ENCODE measurements at regions not wholly inside any gene's neighbourhood (a gene's known extent, or its start where the extent isn't known, plus 50 kb on each side); places are given as distances from the start of the nearest gene placed in this dataset.
A peak's percentile ranks its signal among the peaks of the same experiment; 100 is the strongest.
"Not testable (repeated sequence)": the region's sequence is repeated elsewhere in the genome, so short reads cannot be mapped to it uniquely, and the experiment has no call there.

- Histone ChIP-seq H3K4me3 (ENCODE audit: low read depth, low read length, poor library complexity, severe bottlenecking) (no peak overlapping the region), H3K9me3 (ENCODE audit: low read depth, low read length, poor library complexity, severe bottlenecking) (no peaks in the 10 kb centered on the region), H3K27ac (ENCODE audit: low read depth, low read length, poor library complexity, severe bottlenecking) (no peak overlapping the region), H3K4me1 (ENCODE audit: insufficient read depth, low read length, poor library complexity, severe bottlenecking) (no peaks in the 10 kb centered on the region), H3K36me3 (ENCODE audit: insufficient read depth, low read length, poor library complexity, severe bottlenecking) (no peaks in the 10 kb centered on the region), H3K27me3 (replicated peaks; ENCODE audit: insufficient read depth, low read depth, low read length, poor library complexity) (no peaks in the 10 kb centered on the region)
- no TSS peak for BruUV-seq (replicated peaks)
- peak; percentile 26 for DNase-seq (ENCODE audit: low spot score)
- ChIA-PET POLR2A (ENCODE audit: low non-redundant PET) (no interaction called here), CTCF (no interaction called here)
- TF ChIP-seq EZH2 (IDR thresholded peaks at IDR 0.05; ENCODE audit: borderline replicate concordance, low read depth, low read length, poor library complexity, severe bottlenecking), result no peak
- no peak for TF ChIP-seq CTCF (conservative IDR thresholded peaks at IDR 0.05; ENCODE audit: low read depth, low read length)
- intact Hi-C loops (cut with micrococcal nuclease; ENCODE audit: unreplicated experiment), result no loop called here
These were observed 1075.6 kb upstream of the GJE1 start for GRCh38 chr6:141056945-141057625.

GRCh38 chr6:141050471-141050870, 1082.3 kb upstream of the GJE1 start:
- intact Hi-C loops (cut with micrococcal nuclease; ENCODE audit: unreplicated experiment), result no loop called here
- peaks cover 9% of the 10 kb centered on the region for H3K9me3 ChIP-seq (ENCODE audit: low read depth, low read length, poor library complexity, severe bottlenecking)
- ChIA-PET POLR2A (ENCODE audit: low non-redundant PET) (no interaction called here), CTCF (no interaction called here)
- BruUV-seq (replicated peaks), result no TSS peak
- H3K27ac ChIP-seq (ENCODE audit: low read depth, low read length, poor library complexity, severe bottlenecking), result no peak overlapping the region
- H3K4me3 ChIP-seq (ENCODE audit: low read depth, low read length, poor library complexity, severe bottlenecking), result no peak overlapping the region
- H3K27me3 ChIP-seq (replicated peaks; ENCODE audit: insufficient read depth, low read depth, low read length, poor library complexity), result no peaks in the 10 kb centered on the region
- TF ChIP-seq CTCF (conservative IDR thresholded peaks at IDR 0.05; ENCODE audit: low read depth, low read length) (no peak), EZH2 (IDR thresholded peaks at IDR 0.05; ENCODE audit: borderline replicate concordance, low read depth, low read length, poor library complexity, severe bottlenecking) (no peak)
- no peak for DNase-seq (ENCODE audit: low spot score)
- H3K4me1 ChIP-seq (ENCODE audit: insufficient read depth, low read length, poor library complexity, severe bottlenecking), result no peaks in the 10 kb centered on the region
- no peaks in the 10 kb centered on the region for H3K36me3 ChIP-seq (ENCODE audit: insufficient read depth, low read length, poor library complexity, severe bottlenecking)

- ChIA-PET CTCF (no interaction called here), POLR2A (ENCODE audit: low non-redundant PET) (no interaction called here)
- Histone ChIP-seq H3K4me1 (ENCODE audit: insufficient read depth, low read length, poor library complexity, severe bottlenecking) (no peaks in the 10 kb centered on the region), H3K36me3 (ENCODE audit: insufficient read depth, low read length, poor library complexity, severe bottlenecking) (no peaks in the 10 kb centered on the region), H3K4me3 (ENCODE audit: low read depth, low read length, poor library complexity, severe bottlenecking) (no peak overlapping the region), H3K27ac (ENCODE audit: low read depth, low read length, poor library complexity, severe bottlenecking) (no peak overlapping the region), H3K9me3 (ENCODE audit: low read depth, low read length, poor library complexity, severe bottlenecking) (peaks cover 9% of the 10 kb centered on the region), H3K27me3 (replicated peaks; ENCODE audit: insufficient read depth, low read depth, low read length, poor library complexity) (no peaks in the 10 kb centered on the region)
- intact Hi-C loops (cut with micrococcal nuclease; ENCODE audit: unreplicated experiment), result no loop called here
- no TSS peak for BruUV-seq (replicated peaks)
- TF ChIP-seq CTCF (conservative IDR thresholded peaks at IDR 0.05; ENCODE audit: low read depth, low read length) (no peak), EZH2 (IDR thresholded peaks at IDR 0.05; ENCODE audit: borderline replicate concordance, low read depth, low read length, poor library complexity, severe bottlenecking) (no peak)
- DNase-seq (ENCODE audit: low spot score), result no peak
These were observed 1084.3 kb upstream of the GJE1 start for GRCh38 chr6:141048451-141048850.

GRCh38 chr6:141046496-141046895, 1086.2 kb upstream of the GJE1 start:
- intact Hi-C loops (cut with micrococcal nuclease; ENCODE audit: unreplicated experiment); H3K27ac ChIP-seq (ENCODE audit: low read depth, low read length, poor library complexity, severe bottlenecking); POLR2A ChIA-PET (ENCODE audit: low non-redundant PET); H3K36me3 ChIP-seq (ENCODE audit: insufficient read depth, low read length, poor library complexity, severe bottlenecking); BruUV-seq (replicated peaks); H3K4me1 ChIP-seq (ENCODE audit: insufficient read depth, low read length, poor library complexity, severe bottlenecking); H3K4me3 ChIP-seq (ENCODE audit: low read depth, low read length, poor library complexity, severe bottlenecking); H3K27me3 ChIP-seq (replicated peaks; ENCODE audit: insufficient read depth, low read depth, low read length, poor library complexity); CTCF ChIA-PET: not testable (repeated sequence)
- peaks cover 14% of the 10 kb centered on the region for H3K9me3 ChIP-seq (ENCODE audit: low read depth, low read length, poor library complexity, severe bottlenecking)
- DNase-seq (ENCODE audit: low spot score), result peak; percentile 14

Data from A673 (cell line).